Activated effector memory CD4-positive, alpha-beta T cell treated with anti-CD3 and anti-CD28 coated beads, Interleukin-2, amount 50 U/mL, for 16 hours (primary cell): ENCODE measurements at regions not wholly inside any gene's neighbourhood (a gene's known extent, or its start where the extent isn't known, plus 50 kb on each side); places are given as distances from the start of the nearest gene placed in this dataset.
A peak's percentile ranks its signal among the peaks of the same experiment; 100 is the strongest.

ENCODE experiments used
- DNase-seq: peaks from one replicate; pipeline ENCODE4 v3.0.0-alpha.2; 2020

DNA sequence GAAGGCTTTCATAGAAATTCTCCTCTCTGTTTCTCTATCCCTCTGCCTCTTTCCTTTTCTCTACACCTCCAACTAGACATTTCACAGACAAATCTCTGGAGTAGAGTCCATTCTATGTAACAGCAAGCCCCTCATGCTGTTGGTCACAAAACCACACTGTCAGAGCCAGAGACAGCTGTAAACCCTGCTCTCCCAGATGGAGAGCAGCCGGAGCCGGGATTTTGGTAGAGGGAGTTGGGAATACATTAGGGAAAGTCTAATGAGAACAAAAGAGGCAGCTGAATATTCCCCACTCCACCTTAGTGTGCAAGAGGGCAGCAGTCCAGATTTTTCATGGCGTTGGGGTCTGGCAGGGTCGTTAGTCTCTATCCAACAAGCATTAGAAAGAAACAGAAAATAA lies 68.3 kb upstream of the EDN1 start:
- no peak for DNase-seq

DNA sequence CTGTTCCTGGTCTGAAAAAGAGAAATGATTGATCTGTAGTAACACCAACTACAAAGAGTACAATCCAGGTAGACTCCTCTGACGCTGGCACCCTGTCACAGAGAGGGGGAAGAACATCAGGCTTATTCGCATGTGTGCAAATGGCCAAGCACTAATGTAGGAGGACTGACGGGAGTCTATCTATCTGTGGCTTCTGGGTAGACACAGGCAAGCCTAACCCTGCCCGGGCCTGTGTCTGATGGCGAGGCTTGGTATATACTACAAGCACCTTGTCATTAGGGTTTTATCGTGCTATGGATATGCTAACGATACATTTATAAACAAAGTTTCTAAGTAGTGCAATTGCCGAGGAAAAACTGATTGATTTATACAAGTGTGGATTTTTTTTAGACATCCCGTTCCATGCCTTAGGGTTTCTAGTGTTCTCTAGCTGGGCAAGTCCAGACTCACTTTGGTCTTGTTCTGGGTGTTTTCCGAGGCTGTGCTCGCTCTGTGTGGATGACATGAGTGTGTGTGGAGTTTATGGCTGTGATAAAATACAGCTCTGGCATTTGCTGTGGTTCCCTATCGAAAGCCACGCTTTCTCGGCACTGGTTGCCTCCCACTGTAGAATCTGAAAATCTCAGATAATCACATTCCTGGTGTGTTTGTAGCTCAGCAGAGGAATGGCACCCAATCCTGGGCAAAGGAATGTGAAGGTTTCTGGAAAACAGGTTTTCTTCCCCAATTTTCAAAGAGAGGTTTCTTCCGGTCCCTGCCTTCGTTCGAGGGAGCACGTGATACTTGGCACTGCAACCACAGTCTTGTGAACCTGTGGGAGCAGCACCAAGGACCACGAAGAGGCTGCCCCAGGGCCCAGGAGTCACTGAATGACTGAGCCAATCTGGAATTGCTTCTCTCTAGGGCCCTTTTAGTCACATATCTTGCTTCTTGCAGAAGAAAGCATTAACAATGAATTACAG lies 67.5 kb upstream of the EDN1 start:
- DNase-seq, result no peak

GRCh38 chr6:12223383-12223782 lies 66.8 kb upstream of the EDN1 start:
- no peak for DNase-seq

GRCh38 chr6:12224251-12224650 lies 65.9 kb upstream of the EDN1 start:
- no peak for DNase-seq

GRCh38 chr6:12228447-12229146 lies 61.6 kb upstream of the EDN1 start:
- no peak for DNase-seq

GRCh38 chr6:12229332-12229731 lies 60.8 kb upstream of the EDN1 start:
- DNase-seq, result no peak

- no peak for DNase-seq
These were observed 59.6 kb upstream of the EDN1 start for GRCh38 chr6:12230523-12230922.

- no peak for DNase-seq
These were observed 57.8 kb upstream of the EDN1 start for GRCh38 chr6:12232339-12232738.

- DNase-seq, result no peak
These were observed 57.3 kb upstream of the EDN1 start for GRCh38 chr6:12232821-12233220.

GRCh38 chr6:12233693-12234571 lies 56.2 kb upstream of the EDN1 start:
- DNase-seq, result peak; percentile 63

GRCh38 chr6:12235341-12235740 lies 54.8 kb upstream of the EDN1 start:
- no peak for DNase-seq

DNA sequence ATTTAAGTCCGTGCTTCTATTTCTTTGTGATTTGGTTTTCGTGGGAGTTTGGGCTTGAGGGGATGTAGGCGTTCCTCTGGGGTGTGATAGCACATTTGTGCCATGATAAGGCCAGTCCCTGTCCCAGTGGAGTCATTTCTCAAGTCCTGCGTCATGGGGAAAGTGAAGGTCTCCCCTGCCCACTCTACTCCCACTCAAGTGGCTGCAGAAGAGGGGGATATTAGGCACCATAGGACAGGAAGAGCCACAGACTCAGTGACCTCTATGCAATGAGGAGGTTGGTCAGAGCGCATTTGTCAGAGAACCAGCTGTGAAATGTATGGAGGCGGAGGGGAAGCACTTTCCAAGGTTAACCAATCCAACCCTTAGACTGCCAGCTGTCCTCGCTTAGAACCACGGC lies 51.9 kb upstream of the EDN1 start:
- DNase-seq, result no peak
